NCI-H774 (cell line): ENCODE measurements at regions not wholly inside any gene's neighbourhood (a gene's known extent, or its start where the extent isn't known, plus 50 kb on each side); places are given as distances from the start of the nearest gene placed in this dataset.

ENCODE experiments used
- DNase-seq: peaks from one replicate; lab custom pipeline; 2025; lab: John Stamatoyannopoulos, UW

GRCh38 chr1:238549137-238549536, 658.4 kb upstream of the ZP4 start:
- no peak for DNase-seq

- DNase-seq: no peak
Observed at GRCh38 chr1:238546118-238546517, 655.4 kb upstream of the ZP4 start.

GRCh38 chr1:238537641-238538040, 646.9 kb upstream of the ZP4 start:
- no peak for DNase-seq

GRCh38 chr1:238530209-238530851, 639.6 kb upstream of the ZP4 start:
- no peak for DNase-seq

GRCh38 chr1:238517711-238518110, 627.0 kb upstream of the ZP4 start:
- no peak for DNase-seq

GRCh38 chr1:238501290-238501689, 610.6 kb upstream of the ZP4 start:
- DNase-seq: no peak

- no peak for DNase-seq
Observed at GRCh38 chr1:238499021-238499420, 608.3 kb upstream of the ZP4 start.

GRCh38 chr1:238492271-238492670, 601.5 kb upstream of the ZP4 start:
- no peak for DNase-seq

- DNase-seq: no peak
Observed at GRCh38 chr1:238491265-238491664, 600.5 kb upstream of the ZP4 start.

GRCh38 chr1:238489006-238489405, 598.3 kb upstream of the ZP4 start:
- peak; percentile 64 for DNase-seq

- DNase-seq: no peak
Observed at GRCh38 chr1:238488401-238488800, 597.7 kb upstream of the ZP4 start.

- DNase-seq: no peak
Observed at GRCh38 chr1:238487931-238488330, 597.2 kb upstream of the ZP4 start.

GRCh38 chr1:238485912-238486209, 595.1 kb upstream of the ZP4 start:
- peak; percentile 36 for DNase-seq

- DNase-seq: peak; percentile 66
Observed at GRCh38 chr1:238485057-238485911, 594.6 kb upstream of the ZP4 start.

- no peak for DNase-seq
Observed at GRCh38 chr1:238484121-238484520, 593.4 kb upstream of the ZP4 start.

GRCh38 chr1:238476841-238477240, 586.1 kb upstream of the ZP4 start:
- DNase-seq: no peak

GRCh38 chr1:238475712-238476111, 585.0 kb upstream of the ZP4 start:
- no peak for DNase-seq

GRCh38 chr1:238474263-238474662, 583.5 kb upstream of the ZP4 start:
- no peak for DNase-seq

GRCh38 chr1:238469146-238469631, 578.5 kb upstream of the ZP4 start:
- no peak for DNase-seq

GRCh38 chr1:238468068-238468467, 577.3 kb upstream of the ZP4 start:
- DNase-seq: no peak

GRCh38 chr1:238466459-238466858, 575.7 kb upstream of the ZP4 start:
- DNase-seq: no peak

GRCh38 chr1:238465449-238465848, 574.7 kb upstream of the ZP4 start:
- no peak for DNase-seq

- no peak for DNase-seq
Observed at GRCh38 chr1:238458899-238459298, 568.2 kb upstream of the ZP4 start.

GRCh38 chr1:238457610-238458009, 566.9 kb upstream of the ZP4 start:
- DNase-seq: no peak
